ENCODE measurements at regions not wholly inside any gene's neighbourhood (a gene's known extent, or its start where the extent isn't known, plus 50 kb on each side); places are given as distances from the start of the nearest gene placed in this dataset.

DNA sequence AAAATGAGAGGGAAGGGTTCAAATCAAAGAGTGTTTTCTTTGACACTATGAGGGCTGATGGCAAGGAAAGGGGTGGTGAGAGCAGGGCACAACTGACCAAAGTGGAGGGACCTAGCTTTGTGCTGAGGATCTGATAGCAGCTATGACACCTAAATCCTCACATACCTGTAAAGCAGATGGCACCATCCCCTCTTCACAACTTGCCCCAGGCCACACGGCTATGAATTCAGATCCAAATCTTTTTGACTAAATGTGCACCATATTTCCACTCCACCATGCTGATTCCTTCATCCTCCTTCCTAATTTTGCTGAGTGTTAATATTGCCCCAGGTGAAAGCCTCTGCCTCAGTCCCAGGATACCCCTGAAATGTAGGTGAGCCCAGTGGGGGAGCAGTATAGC is 385.7 kb downstream of the PLPP3 start:
- TF ChIP-seq TEAD4 (IDR thresholded peaks at IDR 0.05): no peak
- TF ChIP-seq YY1 (IDR thresholded peaks at IDR 0.05; ENCODE audit: low read depth): no peak
- no peak for TF ChIP-seq FOXM1 (IDR thresholded peaks at IDR 0.05; ENCODE audit: borderline replicate concordance, low read depth)
- no peak for TF ChIP-seq EP300 (IDR thresholded peaks at IDR 0.05; ENCODE audit: borderline replicate concordance)
- TF ChIP-seq EGR1 (IDR thresholded peaks at IDR 0.05): no peak
